Thyroid gland (tissue), 4 donors: ENCODE measurements at regions not wholly inside any gene's neighbourhood (a gene's known extent, or its start where the extent isn't known, plus 50 kb on each side); places are given as distances from the start of the nearest gene placed in this dataset.
"Not testable (repeated sequence)": the region's sequence is repeated elsewhere in the genome, so short reads cannot be mapped to it uniquely, and the experiment has no call there.

Experiments
- DNase-seq, 2 donors: peaks; one replicate each; pipeline ENCODE4 v3.0.0-alpha.2; 2019
- H3K27ac ChIP-seq, 3 donors: fragments of 200-600 bp; sonication (generic); 1 replicate in 2 of 3; 2 replicates in 1 of 3; pipeline ENCODE4 v1.5.1; 2016 to 2019; ENCODE audit warnings: mild to moderate bottlenecking in 1 of 3, moderate library complexity in 1 of 3
- H3K27me3 ChIP-seq: fragments of 200-600 bp; sonication (generic); one replicate; pipeline ENCODE4 v1.5.1; 2019
- H3K36me3 ChIP-seq, 2 donors: fragments of 200-600 bp; sonication (generic); one replicate each; pipeline ENCODE4 v1.5.1; 2016 to 2019
- H3K4me1 ChIP-seq, 2 donors: fragments of 200-600 bp; sonication (generic); one replicate each; pipeline ENCODE4 v1.5.1; 2017 to 2019
- H3K4me3 ChIP-seq, 3 donors: fragments of 200-600 bp; sonication (generic); replicated peaks in 1 of 3; 1 replicate in 2 of 3; 2 replicates in 1 of 3; pipeline ENCODE4 v1.5.1; 2016; ENCODE audit warnings: mild to moderate bottlenecking in 1 of 3
- H3K9me3 ChIP-seq: fragments of 200-600 bp; sonication (generic); one replicate; pipeline ENCODE4 v1.5.1; 2017
- POLR2A ChIP-seq, 2 donors: fragments of 450-650 bp; IDR thresholded peaks; one replicate each; pipeline ENCODE4 v1.6.1; 2017; ENCODE audit warnings: antibody characterized with exemption in 2 of 2, mild to moderate bottlenecking in 2 of 2, moderate library complexity in 1 of 2
- WGBS, 2 donors: methylation state at CpG; one replicate each; pipeline ENCODE4 v1.1.5; 2017; 5-methylcytosine and 5-hydroxymethylcytosine counted together
- intact Hi-C: fragments of 100-400 bp; cut with DNase I; formaldehyde crosslinking; loops from one replicate; pipeline ENCODE4 v1.15.1; 2023
- TF ChIP-seq, protein P1 (sequence below), 6 experiments: fragments of 200-600 bp in 3 of 6; fragments of 450-650 bp in 3 of 6; sonication (generic) in 3 of 6; IDR thresholded peaks; one replicate each; pipeline ENCODE4 v1.5.1; 2016 to 2019; ENCODE audit warnings: antibody characterized with exemption in 6 of 6, mild to moderate bottlenecking in 2 of 6, inconsistent platforms in 1 of 6, moderate library complexity in 1 of 6

DNA sequence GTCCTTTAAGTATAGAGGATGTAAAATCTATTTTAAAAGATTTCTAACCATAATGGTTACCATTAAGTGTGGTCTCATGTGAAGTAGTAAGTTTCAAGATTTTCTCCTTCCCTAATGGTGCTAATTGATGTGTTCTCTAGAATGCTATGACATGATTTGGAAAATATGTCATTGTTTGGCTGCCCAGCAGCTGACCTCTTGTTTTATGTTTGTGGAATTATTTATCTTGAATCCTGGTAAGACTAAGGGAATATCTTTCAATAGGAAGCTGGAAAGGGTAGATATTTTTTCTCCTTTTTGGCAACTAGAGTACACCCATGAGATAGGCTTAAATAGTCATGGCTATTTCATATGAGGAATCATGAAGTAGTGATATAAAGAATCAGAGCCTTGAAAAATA, 139.8 kb upstream of the CHODL start:
- H3K4me3 ChIP-seq, result no peak overlapping the region
- H3K4me1 ChIP-seq, result no peaks in the 10 kb centered on the region
- TF ChIP-seq, protein P1, sequence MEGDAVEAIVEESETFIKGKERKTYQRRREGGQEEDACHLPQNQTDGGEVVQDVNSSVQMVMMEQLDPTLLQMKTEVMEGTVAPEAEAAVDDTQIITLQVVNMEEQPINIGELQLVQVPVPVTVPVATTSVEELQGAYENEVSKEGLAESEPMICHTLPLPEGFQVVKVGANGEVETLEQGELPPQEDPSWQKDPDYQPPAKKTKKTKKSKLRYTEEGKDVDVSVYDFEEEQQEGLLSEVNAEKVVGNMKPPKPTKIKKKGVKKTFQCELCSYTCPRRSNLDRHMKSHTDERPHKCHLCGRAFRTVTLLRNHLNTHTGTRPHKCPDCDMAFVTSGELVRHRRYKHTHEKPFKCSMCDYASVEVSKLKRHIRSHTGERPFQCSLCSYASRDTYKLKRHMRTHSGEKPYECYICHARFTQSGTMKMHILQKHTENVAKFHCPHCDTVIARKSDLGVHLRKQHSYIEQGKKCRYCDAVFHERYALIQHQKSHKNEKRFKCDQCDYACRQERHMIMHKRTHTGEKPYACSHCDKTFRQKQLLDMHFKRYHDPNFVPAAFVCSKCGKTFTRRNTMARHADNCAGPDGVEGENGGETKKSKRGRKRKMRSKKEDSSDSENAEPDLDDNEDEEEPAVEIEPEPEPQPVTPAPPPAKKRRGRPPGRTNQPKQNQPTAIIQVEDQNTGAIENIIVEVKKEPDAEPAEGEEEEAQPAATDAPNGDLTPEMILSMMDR (IDR thresholded peaks at IDR 0.05), result no peak
- TF ChIP-seq POLR2A (IDR thresholded peaks at IDR 0.05), result no peak
- intact Hi-C loops, result no loop called here
- no peaks in the 10 kb centered on the region for H3K27me3 ChIP-seq
- no peaks in the 10 kb centered on the region for H3K9me3 ChIP-seq
- H3K27ac ChIP-seq, result no peak overlapping the region
- no peak for DNase-seq
- H3K36me3 ChIP-seq, result no peaks in the 10 kb centered on the region

DNA sequence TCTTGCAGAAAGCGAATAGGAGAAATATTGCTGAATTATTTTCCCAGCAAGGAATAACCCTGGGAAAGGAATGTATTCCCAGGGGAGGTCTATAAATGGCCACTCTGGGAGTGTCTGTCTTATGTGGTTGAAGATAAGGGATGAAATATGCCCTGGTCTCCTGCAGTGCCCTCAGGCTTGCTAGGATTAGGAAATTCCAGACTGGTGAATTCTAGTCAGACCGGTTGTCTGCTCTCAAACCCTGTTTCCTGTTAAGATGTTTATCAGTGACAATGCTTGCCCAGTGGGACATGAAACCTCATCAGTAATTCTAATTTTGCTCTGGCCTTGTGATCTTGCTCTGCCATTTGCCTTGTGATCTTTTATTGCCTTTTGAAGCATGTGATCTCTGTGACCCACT, 148.2 kb upstream of the CHODL start:
- WGBS, 2 donors, result 75 to 84% methylated on average over 2 of the region's 2 CpGs
- H3K36me3 ChIP-seq, DNase-seq, H3K4me1 ChIP-seq, H3K27ac ChIP-seq, H3K4me3 ChIP-seq, intact Hi-C loops, H3K9me3 ChIP-seq, H3K27me3 ChIP-seq: not testable (repeated sequence)

DNA sequence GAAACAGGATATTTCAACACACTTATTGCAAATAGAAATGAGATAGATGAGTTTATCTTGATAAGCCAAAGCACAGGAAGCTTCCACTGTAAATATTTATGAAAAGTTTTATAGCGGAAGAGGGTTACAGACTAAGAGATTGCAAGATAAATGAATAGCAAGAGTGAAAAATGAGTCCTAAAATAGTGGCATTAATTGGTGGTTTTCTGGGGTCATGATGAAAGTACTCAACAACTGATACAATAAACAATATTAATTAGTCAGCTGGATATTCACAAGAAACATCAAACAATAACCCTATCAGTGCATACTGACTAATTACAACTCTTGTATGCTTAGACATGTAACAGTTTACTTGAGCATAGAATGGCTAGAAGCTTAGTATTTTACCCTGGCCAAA, 154.8 kb upstream of the CHODL start:
- intact Hi-C loops, result no loop called here
- Histone ChIP-seq H3K4me3 (no peak overlapping the region), H3K27me3 (no peaks in the 10 kb centered on the region), H3K36me3 (no peaks in the 10 kb centered on the region), H3K27ac (no peak overlapping the region), H3K9me3 (no peaks in the 10 kb centered on the region), H3K4me1 (no peaks in the 10 kb centered on the region)
- no peak for DNase-seq
- WGBS, 2 donors, result 59 to 83% methylated on average over 1 of the region's 1 CpG
- TF ChIP-seq, protein P1 (IDR thresholded peaks at IDR 0.05), result no peak
- TF ChIP-seq POLR2A (IDR thresholded peaks at IDR 0.05), result no peak

DNA sequence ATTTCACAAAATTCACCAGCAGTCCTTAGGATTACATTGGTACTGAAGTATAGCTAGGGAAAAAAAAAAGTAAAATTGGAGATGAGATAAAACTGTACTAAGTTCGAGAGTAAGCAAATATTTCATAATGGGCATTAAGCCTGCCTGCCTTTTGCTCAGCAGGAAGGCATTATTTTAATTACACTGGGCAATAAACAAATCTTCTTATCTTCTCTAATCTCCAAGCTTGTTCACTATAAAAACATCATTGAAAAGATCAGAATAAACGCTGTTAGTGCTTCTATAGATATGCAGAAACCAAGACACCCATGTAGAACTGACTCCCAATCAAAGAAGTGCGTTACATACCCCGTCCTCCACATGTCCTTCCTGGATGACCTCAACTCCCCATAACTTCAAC, 174.2 kb upstream of the CHODL start:
- H3K9me3 ChIP-seq, result no peaks in the 10 kb centered on the region
- TF ChIP-seq POLR2A (IDR thresholded peaks at IDR 0.05), result no peak
- TF ChIP-seq, protein P1 (IDR thresholded peaks at IDR 0.05), result no peak
- WGBS, 2 donors, result 58 to 59% methylated on average over 4 of the region's 4 CpGs
- DNase-seq, result no peak
- no peak overlapping the region for H3K27ac ChIP-seq
- no peaks in the 10 kb centered on the region for H3K4me1 ChIP-seq
- intact Hi-C loops, result no loop called here
- H3K27me3 ChIP-seq, result no peaks in the 10 kb centered on the region
- no peak overlapping the region for H3K4me3 ChIP-seq
- H3K36me3 ChIP-seq, result no peaks in the 10 kb centered on the region

DNA sequence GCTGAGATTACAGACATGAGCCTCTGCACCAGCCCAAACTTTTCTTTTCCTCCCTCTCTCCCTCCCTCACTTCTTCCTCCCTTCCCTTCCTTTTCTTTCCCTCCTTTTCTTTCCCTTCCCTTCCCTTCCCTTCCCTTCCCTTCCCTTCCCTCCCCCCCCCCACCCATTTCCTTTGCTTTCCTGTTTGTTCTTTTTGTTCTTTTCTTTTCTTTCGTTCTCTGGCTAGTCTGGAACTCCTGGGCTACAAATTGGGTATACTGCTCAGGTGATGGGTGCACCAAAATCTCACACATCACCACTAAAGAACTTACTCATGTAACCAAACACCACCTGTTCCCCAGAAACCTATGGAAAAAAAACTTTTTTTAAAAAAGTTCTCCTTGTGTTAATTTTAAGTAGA, 174.8 kb upstream of the CHODL start:
- Histone ChIP-seq H3K27ac (no peak overlapping the region), H3K36me3 (no peaks in the 10 kb centered on the region), H3K27me3 (no peaks in the 10 kb centered on the region), H3K9me3 (no peaks in the 10 kb centered on the region), H3K4me3 (no peak overlapping the region), H3K4me1 (no peaks in the 10 kb centered on the region)
- intact Hi-C loops, result no loop called here
- 53 to 69% methylated on average over 1 of the region's 1 CpG for WGBS, 2 donors
- DNase-seq, result no peak
- TF ChIP-seq, protein P1 (IDR thresholded peaks at IDR 0.05), result no peak
- TF ChIP-seq POLR2A (IDR thresholded peaks at IDR 0.05), result no peak

DNA sequence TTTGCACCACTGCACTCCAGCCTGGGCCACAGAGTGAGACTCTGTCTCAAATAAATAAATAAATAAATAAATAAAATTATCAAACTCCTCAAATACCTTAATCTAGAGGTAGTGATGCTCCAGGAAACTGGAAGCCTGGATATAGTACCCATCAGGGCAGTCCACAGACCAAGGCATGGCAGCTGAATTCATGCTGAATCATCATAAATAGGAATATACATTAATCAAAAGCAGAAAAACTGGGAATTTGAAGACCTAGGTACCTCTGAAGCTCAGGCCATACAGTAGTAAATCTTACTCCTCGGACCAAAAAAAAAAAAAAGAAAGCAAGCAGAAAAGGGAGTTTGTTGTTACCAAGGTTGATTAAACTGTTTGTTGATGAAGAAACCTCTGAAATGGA, 184.2 kb upstream of the CHODL start:
- Histone ChIP-seq H3K27me3 (no peaks in the 10 kb centered on the region), H3K4me3 (no peak overlapping the region), H3K4me1 (no peaks in the 10 kb centered on the region), H3K9me3 (no peaks in the 10 kb centered on the region), H3K27ac (no peak overlapping the region), H3K36me3 (no peaks in the 10 kb centered on the region)
- intact Hi-C loops, result no loop called here
- TF ChIP-seq POLR2A (IDR thresholded peaks at IDR 0.05), result no peak
- TF ChIP-seq, protein P1 (IDR thresholded peaks at IDR 0.05), result no peak
- no peak for DNase-seq
- 81 to 83% methylated on average over 1 of the region's 1 CpG for WGBS, 2 donors
